ENCODE measurements at regions not wholly inside any gene's neighbourhood (a gene's known extent, or its start where the extent isn't known, plus 50 kb on each side); places are given as distances from the start of the nearest gene placed in this dataset.

GRCh38 chr9:79799691-79800335, 228.0 kb downstream of the TLE4 start:
- no peaks in the 10 kb centered on the region for H3K27me3 ChIP-seq
- H3K36me3 ChIP-seq, result no peaks in the 10 kb centered on the region
- H3K4me3 ChIP-seq, result no peak overlapping the region
- no peak overlapping the region for H3K27ac ChIP-seq (replicated peaks in 1 of 4)
- no peaks in the 10 kb centered on the region for H3K9me3 ChIP-seq
- 38% methylated on average over 6 of the region's 6 CpGs for whole genome bisulfite sequencing
- peaks cover 6 to 21% (median 16%) of the 10 kb centered on the region in 4 donors for H3K4me1 ChIP-seq
- peak; percentile 66 for DNase-seq (ENCODE audit: extremely low spot score)
- no peak for TF ChIP-seq POLR2AphosphoS5 (IDR thresholded peaks at IDR 0.05)
- TF ChIP-seq POLR2A (IDR thresholded peaks at IDR 0.05; ENCODE audit: low read depth), result no peak
- no peak for TF ChIP-seq CTCF (IDR thresholded peaks at IDR 0.05)
- intact Hi-C loops (cut with DNase I), result no loop called here

GRCh38 chr9:79798450-79798849, 226.7 kb downstream of the TLE4 start:
- Histone ChIP-seq H3K36me3 (no peaks in the 10 kb centered on the region), H3K27ac (replicated peaks in 1 of 4) (no peak overlapping the region), H3K4me3 (no peak overlapping the region), H3K9me3 (no peaks in the 10 kb centered on the region), H3K4me1 (peaks cover 6 to 21% (median 16%) of the 10 kb centered on the region in 4 donors), H3K27me3 (no peaks in the 10 kb centered on the region)
- no peak for DNase-seq (ENCODE audit: extremely low spot score)
- 90% methylated on average over 3 of the region's 3 CpGs for WGBS
- intact Hi-C loops (cut with DNase I), result no loop called here
- TF ChIP-seq EP300 (IDR thresholded peaks at IDR 0.05) (no peak), POLR2A (IDR thresholded peaks at IDR 0.05; ENCODE audit: low read depth) (no peak), POLR2AphosphoS5 (IDR thresholded peaks at IDR 0.05) (no peak), CTCF (IDR thresholded peaks at IDR 0.05) (no peak)

- Histone ChIP-seq H3K4me3 (no peak overlapping the region), H3K4me1 (peaks cover 6 to 21% (median 16%) of the 10 kb centered on the region in 4 donors), H3K36me3 (no peaks in the 10 kb centered on the region), H3K27me3 (no peaks in the 10 kb centered on the region), H3K9me3 (no peaks in the 10 kb centered on the region), H3K27ac (replicated peaks in 1 of 4) (no peak overlapping the region)
- intact Hi-C loops (cut with DNase I), result no loop called here
- WGBS, result 83% methylated on average over 3 of the region's 3 CpGs
- DNase-seq (ENCODE audit: extremely low spot score), result no peak
- TF ChIP-seq CTCF (IDR thresholded peaks at IDR 0.05), result no peak
- TF ChIP-seq EP300 (IDR thresholded peaks at IDR 0.05), result no peak
- no peak for TF ChIP-seq POLR2A (IDR thresholded peaks at IDR 0.05; ENCODE audit: low read depth)
These were observed 224.6 kb downstream of the TLE4 start for GRCh38 chr9:79796411-79796810.

GRCh38 chr9:79788662-79789061, 216.9 kb downstream of the TLE4 start:
- TF ChIP-seq EP300 (IDR thresholded peaks at IDR 0.05), result no peak
- TF ChIP-seq POLR2AphosphoS5 (IDR thresholded peaks at IDR 0.05), result no peak
- TF ChIP-seq POLR2A (IDR thresholded peaks at IDR 0.05; ENCODE audit: low read depth), result no peak
- no peak for TF ChIP-seq CTCF (IDR thresholded peaks at IDR 0.05)
- intact Hi-C loops (cut with DNase I), result no loop called here
- 96% methylated on average over 1 of the region's 1 CpG for WGBS
- H3K36me3 ChIP-seq, result no peaks in the 10 kb centered on the region
- no peak overlapping the region for H3K27ac ChIP-seq (replicated peaks in 1 of 4)
- no peaks in the 10 kb centered on the region for H3K4me1 ChIP-seq
- no peak overlapping the region for H3K4me3 ChIP-seq
- H3K9me3 ChIP-seq, result no peaks in the 10 kb centered on the region
- no peak for DNase-seq (ENCODE audit: extremely low spot score)
- H3K27me3 ChIP-seq, result no peaks in the 10 kb centered on the region

GRCh38 chr9:79781263-79781662, 209.5 kb downstream of the TLE4 start:
- TF ChIP-seq CTCF (IDR thresholded peaks at IDR 0.05), result no peak
- no peak for TF ChIP-seq POLR2A (IDR thresholded peaks at IDR 0.05; ENCODE audit: low read depth)
- no peak for TF ChIP-seq POLR2AphosphoS5 (IDR thresholded peaks at IDR 0.05)
- TF ChIP-seq EP300 (IDR thresholded peaks at IDR 0.05), result no peak
- no peaks in the 10 kb centered on the region for H3K9me3 ChIP-seq
- H3K4me3 ChIP-seq, result no peak overlapping the region
- no peaks in the 10 kb centered on the region for H3K36me3 ChIP-seq
- no peaks in the 10 kb centered on the region for H3K27me3 ChIP-seq
- intact Hi-C loops (cut with DNase I), result no loop called here
- no peak for DNase-seq (ENCODE audit: extremely low spot score)
- WGBS, result 96% methylated on average over 4 of the region's 4 CpGs
- no peak overlapping the region for H3K27ac ChIP-seq (replicated peaks in 1 of 4)
- no peaks in the 10 kb centered on the region for H3K4me1 ChIP-seq
